Bronchial epithelial cell (primary cell): ENCODE measurements at regions not wholly inside any gene's neighbourhood (a gene's known extent, or its start where the extent isn't known, plus 50 kb on each side); places are given as distances from the start of the nearest gene placed in this dataset.
"Not testable (repeated sequence)": the region's sequence is repeated elsewhere in the genome, so short reads cannot be mapped to it uniquely, and the experiment has no call there.

ENCODE experiments used
- DNase-seq: peaks from one replicate; pipeline ENCODE4 v3.0.0-alpha.2; 2010; ENCODE audit warnings: low read depth
- FAIRE-seq: peaks from 2 replicates; lab custom pipeline; 2011; peaks lifted over from hg19 to GRCh38; lab: Jason Lieb, UNC
- H3K27me3 ChIP-seq: 2 replicates; pipeline ENCODE4 v1.5.1; 2011; ENCODE audit warnings: low read length; ENCODE audit not compliant: control insufficient read depth, insufficient read depth
- H3K36me3 ChIP-seq: 2 replicates; pipeline ENCODE4 v1.5.1; 2011; ENCODE audit warnings: low read length; ENCODE audit not compliant: control insufficient read depth, insufficient read depth
- H3K4me3 ChIP-seq: 2 replicates; pipeline ENCODE4 v1.5.1; 2011; ENCODE audit warnings: mild to moderate bottlenecking, low read depth, low read length, control low read depth
- TF ChIP-seq, protein P1 (sequence below): IDR thresholded peaks from 2 replicates; pipeline ENCODE4 v1.5.1; 2011; ENCODE audit warnings: mild to moderate bottlenecking, moderate library complexity, low read length, control low read depth, inconsistent platforms; ENCODE audit not compliant: insufficient read depth, severe bottlenecking

DNA sequence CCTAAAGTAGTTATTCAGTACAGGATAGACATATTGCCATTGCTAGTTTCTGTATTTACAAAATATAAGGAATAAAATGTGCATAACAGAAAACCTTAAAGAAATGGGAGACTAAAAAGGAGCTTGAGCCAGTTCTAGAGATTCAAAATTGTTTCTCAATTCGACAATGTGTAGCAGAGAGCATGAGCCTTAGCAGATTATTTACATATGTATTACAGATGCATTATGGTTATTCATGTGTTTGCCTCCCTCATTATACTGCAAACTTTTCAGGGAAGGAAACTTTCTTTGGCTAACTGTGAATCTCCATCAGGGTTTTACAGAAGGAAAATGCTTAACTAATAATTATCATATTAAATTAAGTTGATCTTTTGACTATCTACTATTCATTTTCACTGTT, 854.4 kb upstream of the SLC39A10 start:
- Histone ChIP-seq H3K36me3 (no peaks in the 10 kb centered on the region), H3K4me3 (no peak overlapping the region), H3K27me3 (no peaks in the 10 kb centered on the region)
- FAIRE-seq (no peak), DNase-seq (no peak)
- TF ChIP-seq, protein P1, sequence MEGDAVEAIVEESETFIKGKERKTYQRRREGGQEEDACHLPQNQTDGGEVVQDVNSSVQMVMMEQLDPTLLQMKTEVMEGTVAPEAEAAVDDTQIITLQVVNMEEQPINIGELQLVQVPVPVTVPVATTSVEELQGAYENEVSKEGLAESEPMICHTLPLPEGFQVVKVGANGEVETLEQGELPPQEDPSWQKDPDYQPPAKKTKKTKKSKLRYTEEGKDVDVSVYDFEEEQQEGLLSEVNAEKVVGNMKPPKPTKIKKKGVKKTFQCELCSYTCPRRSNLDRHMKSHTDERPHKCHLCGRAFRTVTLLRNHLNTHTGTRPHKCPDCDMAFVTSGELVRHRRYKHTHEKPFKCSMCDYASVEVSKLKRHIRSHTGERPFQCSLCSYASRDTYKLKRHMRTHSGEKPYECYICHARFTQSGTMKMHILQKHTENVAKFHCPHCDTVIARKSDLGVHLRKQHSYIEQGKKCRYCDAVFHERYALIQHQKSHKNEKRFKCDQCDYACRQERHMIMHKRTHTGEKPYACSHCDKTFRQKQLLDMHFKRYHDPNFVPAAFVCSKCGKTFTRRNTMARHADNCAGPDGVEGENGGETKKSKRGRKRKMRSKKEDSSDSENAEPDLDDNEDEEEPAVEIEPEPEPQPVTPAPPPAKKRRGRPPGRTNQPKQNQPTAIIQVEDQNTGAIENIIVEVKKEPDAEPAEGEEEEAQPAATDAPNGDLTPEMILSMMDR = no peak

DNA sequence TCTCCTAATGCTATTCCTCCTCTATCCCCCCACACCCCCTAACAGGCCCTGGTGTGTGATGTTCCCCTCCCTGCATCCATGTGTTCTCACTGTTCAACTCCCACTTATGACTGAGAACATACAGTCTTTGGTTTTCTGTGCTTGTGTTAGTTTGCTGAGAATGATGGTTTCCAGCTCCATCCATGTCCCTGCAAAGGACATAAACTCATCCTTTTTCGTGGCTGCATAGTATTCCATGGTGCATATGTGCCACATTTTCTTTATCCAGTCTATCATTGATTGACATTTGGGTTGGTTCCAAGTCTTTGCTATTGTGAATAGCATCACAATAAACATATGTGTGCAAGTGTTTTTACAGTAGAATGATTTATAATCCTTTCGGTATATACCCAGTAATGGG, 870.0 kb upstream of the SLC39A10 start:
- not testable (repeated sequence) for H3K4me3 ChIP-seq, FAIRE-seq, DNase-seq, H3K27me3 ChIP-seq, H3K36me3 ChIP-seq

DNA sequence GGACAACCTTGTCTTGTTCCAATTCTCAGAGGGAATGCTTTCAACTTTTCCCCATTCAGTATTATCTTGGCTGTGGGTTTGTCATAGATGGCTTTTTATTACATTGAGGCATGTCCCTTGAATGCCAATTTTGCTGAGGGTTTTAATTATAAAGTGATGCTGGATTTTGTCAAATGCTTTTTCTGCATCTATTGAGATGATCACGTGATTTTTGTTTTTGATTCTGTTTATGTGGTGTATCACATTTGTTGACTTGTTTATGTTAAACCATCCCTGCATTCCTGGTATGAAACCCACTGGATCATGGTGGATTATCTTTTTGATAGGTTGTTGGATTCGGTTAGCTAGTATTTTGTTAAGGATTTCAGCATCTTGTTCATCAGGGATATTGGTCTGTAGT, 885.6 kb upstream of the SLC39A10 start:
- H3K4me3 ChIP-seq, H3K27me3 ChIP-seq, DNase-seq, FAIRE-seq, H3K36me3 ChIP-seq: not testable (repeated sequence)

DNA sequence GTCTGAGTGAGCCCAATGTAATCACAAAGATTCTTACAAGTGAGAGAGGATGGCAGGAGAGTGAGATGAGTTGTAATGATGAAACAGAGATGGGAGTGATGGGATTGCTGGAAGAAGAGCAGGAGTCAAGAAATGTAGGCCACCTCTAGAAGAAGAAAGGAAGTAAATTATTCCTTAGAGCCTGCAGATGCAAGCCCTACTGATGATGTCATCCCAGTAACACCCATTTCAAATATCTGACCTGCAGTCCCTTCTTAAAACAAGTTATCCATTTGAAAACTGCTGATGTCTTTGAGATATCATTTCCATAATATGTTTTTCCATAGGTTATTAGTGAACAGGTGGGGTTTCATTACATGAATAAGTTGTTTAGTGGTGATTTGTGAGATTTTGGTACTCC, 888.0 kb upstream of the SLC39A10 start:
- Histone ChIP-seq H3K4me3 (no peak overlapping the region), H3K36me3 (no peaks in the 10 kb centered on the region), H3K27me3 (no peaks in the 10 kb centered on the region)
- DNase-seq = peak; percentile 10
- FAIRE-seq = no peak
- TF ChIP-seq, protein P1 = no peak

DNA sequence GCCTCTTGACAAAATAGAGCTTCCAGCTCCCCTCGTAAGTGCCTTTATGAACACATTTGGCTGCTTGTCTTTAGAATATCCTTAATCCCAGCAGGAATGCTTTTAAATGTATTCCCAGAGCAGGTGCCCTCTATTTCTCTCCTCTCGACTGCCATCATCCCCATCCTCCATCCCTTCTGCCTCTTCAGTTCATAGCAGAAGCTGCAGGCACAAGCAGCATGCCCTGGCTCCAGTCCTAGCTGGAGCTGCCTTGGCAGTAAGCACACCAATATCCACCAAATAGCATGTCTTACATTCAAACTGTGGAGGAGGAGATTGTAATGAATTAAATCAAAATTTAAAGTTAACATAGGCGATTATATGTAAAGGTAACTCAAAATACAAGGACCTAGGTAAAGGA, 891.3 kb upstream of the SLC39A10 start:
- Histone ChIP-seq H3K27me3 (no peaks in the 10 kb centered on the region), H3K36me3 (no peaks in the 10 kb centered on the region), H3K4me3 (no peak overlapping the region)
- TF ChIP-seq, protein P1 = no peak
- FAIRE-seq = no peak
- DNase-seq = no peak

DNA sequence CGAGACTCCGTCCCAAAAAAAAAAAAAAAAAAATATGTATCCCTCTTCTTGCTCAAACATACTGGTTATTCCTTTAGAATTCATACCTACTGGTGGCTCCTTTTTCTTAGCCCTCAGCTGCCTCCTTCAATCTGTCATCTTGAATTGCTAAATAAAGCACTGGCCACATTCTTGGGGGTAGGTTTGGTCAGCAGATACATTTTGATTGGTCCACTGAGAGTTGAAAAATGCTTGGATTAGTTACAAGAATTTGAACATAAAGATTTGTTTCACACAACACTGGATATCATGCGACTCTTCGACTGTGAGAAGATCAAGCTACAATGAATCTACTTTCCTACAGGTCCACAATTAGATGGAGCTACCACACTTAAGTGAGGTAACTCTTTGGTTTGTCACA, 906.1 kb upstream of the SLC39A10 start:
- DNase-seq (no peak), FAIRE-seq (no peak)
- TF ChIP-seq, protein P1 = no peak
- Histone ChIP-seq H3K27me3 (no peaks in the 10 kb centered on the region), H3K36me3 (no peaks in the 10 kb centered on the region), H3K4me3 (no peak overlapping the region)

DNA sequence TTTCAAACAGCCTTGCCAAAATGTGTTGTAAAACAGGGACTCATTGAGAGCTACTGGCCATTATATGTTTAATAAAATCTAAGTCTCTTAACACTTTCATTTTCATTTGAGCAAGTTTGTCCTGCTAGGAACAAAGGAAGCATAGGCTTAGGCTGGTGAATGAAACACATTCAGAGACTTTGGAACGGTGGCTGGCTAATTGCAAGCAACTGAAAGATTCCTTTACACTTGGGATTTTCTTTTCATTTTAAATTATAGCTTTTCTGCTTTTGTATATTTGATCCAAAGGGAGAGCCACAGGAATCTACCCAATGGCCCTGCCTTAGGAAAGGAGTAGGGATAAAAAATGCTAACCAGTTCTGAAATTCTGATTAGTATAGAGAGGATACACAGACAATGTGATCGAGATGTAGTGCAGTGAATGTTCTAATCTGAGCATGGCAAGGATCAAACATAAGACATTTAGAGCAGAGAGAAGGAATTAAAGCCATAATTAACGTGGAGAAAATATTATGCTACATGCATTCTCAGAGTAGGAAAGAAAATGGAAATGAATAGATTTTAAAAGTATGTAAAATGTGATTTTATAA, 911.4 kb upstream of the SLC39A10 start:
- Histone ChIP-seq H3K27me3 (no peaks in the 10 kb centered on the region), H3K4me3 (no peak overlapping the region), H3K36me3 (no peaks in the 10 kb centered on the region)
- DNase-seq (no peak), FAIRE-seq (no peak)
- TF ChIP-seq, protein P1 = no peak
